OCI-LY3 (cell line): ENCODE measurements at regions not wholly inside any gene's neighbourhood (a gene's known extent, or its start where the extent isn't known, plus 50 kb on each side); places are given as distances from the start of the nearest gene placed in this dataset.
"Not testable (repeated sequence)": the region's sequence is repeated elsewhere in the genome, so short reads cannot be mapped to it uniquely, and the experiment has no call there.

Experiments
- CTCF ChIP-seq: fragments of 200-600, 300-600 bp; sonication (generic); IDR thresholded peaks from 2 replicates; pipeline ENCODE4 v1.5.1; 2014; ENCODE audit warnings: antibody characterized with exemption, low read length, low read depth
- EZH2phosphoT487 ChIP-seq: fragments of 200-600 bp; shearing (Covaris generic); IDR thresholded peaks from 2 replicates; pipeline ENCODE4 v1.6.1; 2018; ENCODE audit warnings: antibody characterized with exemption, mixed run types, low read depth

GRCh38 chr14:105596374-105596773, 70.0 kb downstream of the TMEM121 start:
- not testable (repeated sequence) for TF ChIP-seq CTCF, EZH2phosphoT487
